SK-N-MC (cell line): ENCODE measurements at regions not wholly inside any gene's neighbourhood (a gene's known extent, or its start where the extent isn't known, plus 50 kb on each side); places are given as distances from the start of the nearest gene placed in this dataset.

Experiments used
- DNase-seq: peaks from one replicate; pipeline ENCODE4 v3.0.0-alpha.2; 2011; ENCODE audit warnings: low read depth, low spot score
- H3K27ac ChIP-seq: fragments of 200-600 bp; sonication (generic); 2 replicates; pipeline ENCODE4 v1.5.1; 2016; ENCODE audit warnings: mixed run types
- H3K36me3 ChIP-seq: fragments of 200-600 bp; sonication (generic); 2 replicates; pipeline ENCODE4 v1.6.1; 2017; ENCODE audit warnings: antibody characterized with exemption, low read length, mixed read lengths; ENCODE audit not compliant: insufficient read depth
- H3K4me3 ChIP-seq: fragments of 200-600 bp; sonication (generic); 2 replicates; pipeline ENCODE4 v1.5.1; 2016
- H3K9ac ChIP-seq: fragments of 200-600 bp; sonication (generic); 2 replicates; pipeline ENCODE4 v1.8.0; 2017; ENCODE audit warnings: mixed run types, mixed read lengths; ENCODE audit not compliant: insufficient read length
- H3K9me3 ChIP-seq: fragments of 200-600 bp; sonication (generic); 2 replicates; pipeline ENCODE4 v1.6.1; 2017; ENCODE audit warnings: low read depth, mild to moderate bottlenecking, antibody characterized with exemption, low read length, moderate library complexity, mixed read lengths
- EZH2 ChIP-seq: fragments of 200-600 bp; sonication (generic); IDR thresholded peaks from one replicate; pipeline ENCODE4 v1.6.1; 2017; ENCODE audit warnings: antibody characterized with exemption
- FOXP2 ChIP-seq: optimal IDR thresholded peaks from 2 replicates; pipeline ENCODE3; 2011; ENCODE audit warnings: mild to moderate bottlenecking, moderate library complexity; ENCODE audit not compliant: insufficient read depth; ENCODE audit errors: extremely low read length, control extremely low read depth
- POLR2AphosphoS5 ChIP-seq: IDR thresholded peaks from 2 replicates; pipeline ENCODE4 v1.6.1; 2012; ENCODE audit warnings: mild to moderate bottlenecking, low read depth, low read length, borderline replicate concordance

DNA sequence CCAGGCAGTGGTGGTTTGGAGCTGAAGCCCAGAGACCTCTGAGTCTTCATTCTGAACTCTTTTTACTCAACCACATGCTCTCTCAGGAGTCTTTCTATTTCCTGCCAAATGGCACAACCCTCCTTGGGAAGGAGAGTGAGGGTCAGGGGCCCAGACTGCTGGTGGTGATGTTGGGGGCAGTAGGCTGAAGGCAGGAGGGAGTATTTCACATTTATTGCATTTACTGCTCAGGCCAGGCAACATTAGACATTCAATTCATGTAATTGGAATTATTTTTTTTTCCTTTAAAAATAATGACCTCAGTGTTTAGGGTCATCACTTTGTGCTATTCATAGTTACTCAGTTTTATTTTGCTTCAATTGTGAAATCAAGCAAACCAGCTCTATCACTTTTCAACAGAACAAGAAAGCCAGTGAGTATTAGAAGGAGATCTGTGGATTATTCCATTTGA, 311.3 kb upstream of the NT5C1B start:
- Histone ChIP-seq H3K4me3 (no peak overlapping the region), H3K36me3 (no peaks in the 10 kb centered on the region), H3K9ac (no peak overlapping the region), H3K9me3 (no peaks in the 10 kb centered on the region), H3K27ac (no peak overlapping the region)
- TF ChIP-seq POLR2AphosphoS5 = no peak
- no peak for TF ChIP-seq FOXP2
- no peak for TF ChIP-seq EZH2
- no peak for DNase-seq

DNA sequence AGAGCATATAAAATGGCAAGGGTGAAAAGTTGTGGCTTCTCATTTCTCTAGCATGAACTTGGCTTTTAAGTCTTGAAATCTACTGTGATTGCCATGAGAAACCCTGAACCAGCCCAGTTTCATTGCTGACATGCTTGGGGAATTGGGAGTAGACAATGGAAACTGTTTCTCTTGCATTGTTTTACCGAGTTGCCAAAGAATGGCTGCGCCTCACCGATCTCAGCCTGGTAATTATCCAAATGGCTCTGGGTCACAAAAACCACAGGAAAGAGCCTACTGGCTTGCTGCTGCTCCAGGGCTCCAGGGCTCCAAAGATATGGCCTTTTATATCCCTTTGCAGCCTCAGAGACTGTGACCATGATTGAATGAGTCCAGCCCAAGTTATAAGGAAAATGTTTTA, 310.4 kb upstream of the NT5C1B start:
- DNase-seq = no peak
- Histone ChIP-seq H3K27ac (no peak overlapping the region), H3K9ac (no peak overlapping the region), H3K36me3 (no peaks in the 10 kb centered on the region), H3K4me3 (no peak overlapping the region), H3K9me3 (no peaks in the 10 kb centered on the region)
- TF ChIP-seq FOXP2 (no peak), EZH2 (no peak), POLR2AphosphoS5 (no peak)

DNA sequence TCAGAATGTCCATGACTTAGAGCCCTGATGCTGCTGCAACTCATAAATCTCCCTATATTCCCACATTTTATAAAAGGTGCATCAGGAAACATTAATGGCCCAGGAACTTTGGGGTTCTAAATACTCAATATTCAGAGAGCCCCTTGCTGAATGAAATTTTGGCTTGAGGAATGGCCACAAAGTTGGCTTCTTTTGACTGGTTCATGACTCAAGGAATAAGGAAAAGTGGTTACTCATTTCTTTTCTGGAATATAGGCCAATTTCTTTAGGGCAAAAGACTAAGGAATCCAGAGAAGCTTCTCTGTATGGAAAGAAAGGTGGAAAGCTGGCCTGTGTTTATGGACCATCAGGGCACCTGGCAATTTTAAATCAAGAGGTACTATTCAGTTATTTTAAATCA, 308.9 kb upstream of the NT5C1B start:
- TF ChIP-seq POLR2AphosphoS5 (no peak), EZH2 (no peak), FOXP2 (no peak)
- no peak overlapping the region for H3K9ac ChIP-seq
- no peak for DNase-seq
- H3K4me3 ChIP-seq = no peak overlapping the region
- no peaks in the 10 kb centered on the region for H3K9me3 ChIP-seq
- no peak overlapping the region for H3K27ac ChIP-seq
- H3K36me3 ChIP-seq = no peaks in the 10 kb centered on the region

DNA sequence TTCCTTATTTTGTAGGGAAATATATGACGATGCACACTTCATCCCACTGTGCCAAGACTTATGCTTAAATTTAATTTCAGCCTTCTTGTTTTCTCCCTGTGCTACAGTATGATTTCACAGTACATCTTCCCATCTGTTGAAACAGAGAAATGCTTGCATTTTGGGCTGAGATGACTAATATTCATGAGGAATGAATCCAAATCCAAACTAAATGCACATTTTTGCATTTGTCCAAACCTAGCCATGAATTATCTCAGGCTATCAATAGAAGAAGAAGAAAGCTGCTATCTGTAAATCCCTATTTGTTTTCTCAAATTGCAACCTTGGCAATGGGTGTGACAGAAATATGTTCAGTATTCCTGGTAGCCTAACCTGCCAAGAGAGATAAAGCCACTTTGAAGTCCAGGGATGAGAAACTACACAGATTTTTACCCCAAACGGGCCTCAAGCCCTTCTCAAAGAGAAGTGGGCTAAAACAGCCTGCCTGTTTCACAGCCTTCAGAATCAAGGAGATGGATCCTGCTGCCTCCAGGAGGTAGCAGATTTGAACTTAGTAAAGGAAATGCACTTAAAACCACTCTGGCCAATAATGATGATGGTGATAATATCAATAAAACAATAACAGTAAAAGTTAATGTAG, 306.9 kb upstream of the NT5C1B start:
- Histone ChIP-seq H3K9me3 (no peaks in the 10 kb centered on the region), H3K27ac (no peak overlapping the region), H3K9ac (no peak overlapping the region), H3K36me3 (no peaks in the 10 kb centered on the region), H3K4me3 (no peak overlapping the region)
- no peak for DNase-seq
- TF ChIP-seq EZH2 = no peak
- no peak for TF ChIP-seq FOXP2
- TF ChIP-seq POLR2AphosphoS5 = no peak

DNA sequence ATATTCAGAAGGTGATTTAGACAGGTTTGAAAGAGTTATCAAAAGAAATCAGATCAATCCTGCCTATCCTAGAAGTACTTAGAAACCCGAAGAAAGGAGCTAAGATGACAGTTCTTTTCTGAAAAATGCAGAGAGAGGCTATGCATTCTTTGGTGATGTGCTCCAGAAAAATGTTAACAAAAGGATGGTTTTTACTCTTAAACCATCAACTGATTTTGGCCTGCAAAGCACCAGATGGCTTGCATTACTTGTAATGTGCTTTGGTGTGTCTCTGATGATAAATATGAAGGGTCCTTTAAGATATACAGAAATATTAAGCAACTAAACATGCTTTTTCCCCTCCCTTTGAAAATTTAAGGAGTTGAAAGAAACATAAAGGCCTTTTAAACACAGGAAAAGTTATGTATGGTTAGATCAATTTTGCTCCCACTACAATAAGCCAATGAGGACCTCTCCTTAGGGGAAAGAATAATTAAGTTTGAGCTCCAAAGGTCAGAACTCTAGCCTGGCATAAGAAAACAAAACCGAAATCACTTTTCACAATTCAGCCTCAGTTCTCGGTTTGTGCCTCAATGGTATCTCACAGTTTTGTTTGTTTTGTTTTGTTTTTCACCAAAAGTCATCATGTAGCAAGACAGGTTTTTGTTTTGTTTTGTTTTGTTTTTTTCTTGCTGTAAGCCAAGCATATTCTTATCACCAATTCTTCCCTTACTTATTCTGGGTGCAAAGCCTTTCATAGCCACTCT, 302.4 kb upstream of the NT5C1B start:
- Histone ChIP-seq H3K4me3 (no peak overlapping the region), H3K27ac (no peak overlapping the region), H3K9ac (no peak overlapping the region), H3K9me3 (no peaks in the 10 kb centered on the region), H3K36me3 (no peaks in the 10 kb centered on the region)
- no peak for DNase-seq
- no peak for TF ChIP-seq EZH2
- TF ChIP-seq FOXP2 = no peak
- no peak for TF ChIP-seq POLR2AphosphoS5

DNA sequence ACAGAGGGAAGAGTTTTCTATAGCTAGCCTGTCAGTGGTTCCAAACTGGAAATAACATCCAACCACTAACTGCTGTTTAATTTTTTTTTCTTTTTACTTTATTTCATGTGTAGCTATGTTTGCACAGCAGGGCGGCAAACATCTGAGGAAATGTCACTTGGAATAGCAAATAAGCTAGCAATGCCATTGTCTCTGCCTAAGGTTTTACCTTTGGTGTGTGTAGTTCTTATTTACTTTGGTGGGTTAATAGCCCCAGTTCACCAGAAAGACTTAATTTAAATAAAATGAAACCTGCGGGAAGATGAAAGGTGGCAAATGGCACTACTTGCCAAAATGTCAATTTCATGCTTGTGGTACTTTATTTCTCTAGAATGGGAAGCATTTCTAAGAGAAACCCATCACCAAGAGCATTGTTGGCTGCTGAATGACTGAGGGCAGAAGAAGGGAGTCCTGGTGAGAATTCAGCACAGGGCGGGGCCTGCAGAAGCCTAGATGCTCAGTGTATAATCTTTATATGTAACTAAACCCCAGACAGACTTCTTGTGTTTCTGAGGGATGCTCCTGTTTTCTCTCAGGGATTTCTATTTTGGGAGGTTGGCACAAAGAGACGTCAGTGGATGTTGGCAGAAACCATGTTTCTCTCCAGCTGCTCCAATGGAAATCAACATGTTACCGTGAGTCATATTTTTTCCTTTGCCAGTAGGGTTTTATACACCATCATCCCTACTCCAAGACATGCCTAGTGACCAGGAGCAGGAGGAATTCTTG, 300.4 kb upstream of the NT5C1B start:
- Histone ChIP-seq H3K9me3 (no peaks in the 10 kb centered on the region), H3K36me3 (no peaks in the 10 kb centered on the region), H3K9ac (no peak overlapping the region), H3K27ac (no peak overlapping the region), H3K4me3 (no peak overlapping the region)
- no peak for DNase-seq
- TF ChIP-seq FOXP2 = no peak
- TF ChIP-seq POLR2AphosphoS5 = no peak
- TF ChIP-seq EZH2 = no peak

DNA sequence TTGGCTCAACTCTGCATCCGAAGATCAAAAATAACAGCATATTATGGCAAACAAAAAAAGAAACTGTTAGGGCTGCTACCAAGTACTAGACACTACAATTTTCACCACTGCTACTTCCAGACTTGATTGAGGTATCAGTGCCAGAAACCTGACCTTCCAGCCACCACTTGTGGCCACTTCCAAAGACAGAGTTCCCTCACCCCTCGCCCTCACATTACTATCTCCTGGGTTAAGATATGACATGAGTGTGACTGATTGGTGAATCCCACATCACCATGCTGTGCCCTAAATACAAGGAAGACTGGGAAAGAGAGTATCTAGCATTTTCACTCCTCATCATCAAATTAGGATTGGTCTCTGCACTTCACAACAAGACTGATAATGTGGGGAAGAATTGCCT, 296.1 kb upstream of the NT5C1B start:
- DNase-seq = no peak
- Histone ChIP-seq H3K36me3 (no peaks in the 10 kb centered on the region), H3K9ac (no peak overlapping the region), H3K27ac (no peak overlapping the region), H3K4me3 (no peak overlapping the region), H3K9me3 (no peaks in the 10 kb centered on the region)
- TF ChIP-seq POLR2AphosphoS5 = no peak
- TF ChIP-seq EZH2 = no peak
- no peak for TF ChIP-seq FOXP2

DNA sequence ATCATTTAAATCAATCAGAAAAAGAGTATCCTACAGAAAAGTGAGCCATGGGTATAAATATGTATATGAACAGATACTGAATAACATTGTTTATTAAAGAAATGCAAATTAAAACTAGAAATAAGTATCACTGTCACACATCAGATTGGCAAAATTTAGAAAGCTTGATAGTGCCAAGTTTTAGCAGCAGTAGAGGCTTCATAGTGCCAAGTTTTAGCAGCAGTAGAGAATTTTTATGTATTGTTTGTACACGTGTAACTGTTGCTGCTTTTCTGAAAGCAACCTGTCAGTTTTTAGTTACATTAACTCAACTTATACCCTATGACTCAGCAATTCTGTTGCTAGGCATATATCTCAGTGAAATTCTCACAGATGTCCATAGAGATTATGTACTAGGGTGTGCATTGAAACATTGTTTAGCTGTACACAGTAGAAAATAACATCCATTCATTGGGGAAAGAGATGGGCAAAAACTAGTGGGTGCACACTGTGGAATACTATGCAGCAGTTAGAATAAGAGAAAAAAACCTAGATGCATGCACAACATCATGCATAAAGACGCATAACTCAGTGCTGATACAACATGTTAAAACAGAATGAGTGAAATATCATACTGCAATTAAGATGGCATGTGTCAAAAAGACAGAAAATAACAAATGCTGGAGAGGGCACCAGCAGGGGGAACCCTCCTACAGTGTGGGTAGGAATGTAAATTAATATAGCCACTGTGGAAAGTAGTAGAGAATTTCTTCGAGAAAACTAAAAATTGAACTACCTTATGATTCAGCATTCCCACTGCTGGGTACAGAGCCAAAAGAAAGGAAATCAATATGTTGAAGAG, 294.5 kb upstream of the NT5C1B start:
- no peaks in the 10 kb centered on the region for H3K36me3 ChIP-seq
- no peak overlapping the region for H3K27ac ChIP-seq
- H3K9ac ChIP-seq = no peak overlapping the region
- TF ChIP-seq EZH2 (no peak), POLR2AphosphoS5 (no peak), FOXP2 (no peak)
- no peaks in the 10 kb centered on the region for H3K9me3 ChIP-seq
- DNase-seq = no peak
- no peak overlapping the region for H3K4me3 ChIP-seq
